ENCODE measurements at regions not wholly inside any gene's neighbourhood (a gene's known extent, or its start where the extent isn't known, plus 50 kb on each side); places are given as distances from the start of the nearest gene placed in this dataset.

- DNase-seq (ENCODE audit: extremely low read depth, low read depth): no peak
- no peak for TF ChIP-seq CTCF (IDR thresholded peaks at IDR 0.05; ENCODE audit: low read depth, low read length, missing control alignments)
- H3K4me3 ChIP-seq (replicated peaks; ENCODE audit: low read depth, low read length): no peak overlapping the region
These were observed 129.3 kb downstream of the KCNRG start for GRCh38 chr13:50144246-50145160.

GRCh38 chr13:50149214-50149613 lies 134.0 kb downstream of the KCNRG start:
- no peak for TF ChIP-seq CTCF (IDR thresholded peaks at IDR 0.05; ENCODE audit: low read depth, low read length, missing control alignments)
- H3K4me3 ChIP-seq (replicated peaks; ENCODE audit: low read depth, low read length): no peak overlapping the region
- no peak for DNase-seq (ENCODE audit: extremely low read depth, low read depth)

GRCh38 chr13:50149932-50150331 lies 134.7 kb downstream of the KCNRG start:
- DNase-seq (ENCODE audit: extremely low read depth, low read depth): no peak
- TF ChIP-seq CTCF (IDR thresholded peaks at IDR 0.05; ENCODE audit: low read depth, low read length, missing control alignments): no peak
- no peak overlapping the region for H3K4me3 ChIP-seq (replicated peaks; ENCODE audit: low read depth, low read length)

- DNase-seq (ENCODE audit: extremely low read depth, low read depth): no peak
- TF ChIP-seq CTCF (IDR thresholded peaks at IDR 0.05; ENCODE audit: low read depth, low read length, missing control alignments): no peak
- H3K4me3 ChIP-seq (replicated peaks; ENCODE audit: low read depth, low read length): no peak overlapping the region
These were observed 137.0 kb downstream of the KCNRG start for GRCh38 chr13:50152224-50152623.

- no peak overlapping the region for H3K4me3 ChIP-seq (replicated peaks; ENCODE audit: low read depth, low read length)
- DNase-seq (ENCODE audit: extremely low read depth, low read depth): no peak
- TF ChIP-seq CTCF (IDR thresholded peaks at IDR 0.05; ENCODE audit: low read depth, low read length, missing control alignments): no peak
These were observed 137.5 kb downstream of the KCNRG start for GRCh38 chr13:50152655-50153309.

- TF ChIP-seq CTCF (IDR thresholded peaks at IDR 0.05; ENCODE audit: low read depth, low read length, missing control alignments): no peak
- no peak overlapping the region for H3K4me3 ChIP-seq (replicated peaks; ENCODE audit: low read depth, low read length)
- DNase-seq (ENCODE audit: extremely low read depth, low read depth): no peak
These were observed 138.2 kb downstream of the KCNRG start for GRCh38 chr13:50153401-50153800.
